PC-9 (cell line): ENCODE measurements at regions not wholly inside any gene's neighbourhood (a gene's known extent, or its start where the extent isn't known, plus 50 kb on each side); places are given as distances from the start of the nearest gene placed in this dataset.

Experiments
- CTCF ChIP-seq: fragments of 200-600 bp; sonication (generic); conservative IDR thresholded peaks from 2 replicates; pipeline ENCODE4 v1.6.1; 2017; ENCODE audit warnings: mixed run types, antibody characterized with exemption, mild to moderate bottlenecking, moderate library complexity
- EZH2 ChIP-seq: fragments of 200-600 bp; sonication (generic); IDR thresholded peaks from 2 replicates; pipeline ENCODE4 v1.8.0; 2017; ENCODE audit warnings: antibody characterized with exemption, low read depth

GRCh38 chr5:5838493-5838892 is 416.0 kb downstream of the ICE1 start:
- no peak for TF ChIP-seq CTCF
- no peak for TF ChIP-seq EZH2
